Gastrocnemius medialis (tissue), 4 donors: ENCODE measurements at regions not wholly inside any gene's neighbourhood (a gene's known extent, or its start where the extent isn't known, plus 50 kb on each side); places are given as distances from the start of the nearest gene placed in this dataset.
"Not testable (repeated sequence)": the region's sequence is repeated elsewhere in the genome, so short reads cannot be mapped to it uniquely, and the experiment has no call there.

ENCODE experiments used
- ATAC-seq, 2 donors: fragments of 150-250 bp; one replicate each; pipeline ENCODE4 v1.9.1; 2016
- DNase-seq, 2 donors: peaks; one replicate each; pipeline ENCODE4 v3.0.0-alpha.2; 2019
- H3K27ac ChIP-seq, 4 donors: fragments of 200-600 bp; sonication (generic); 1 replicate in 1 of 4; 2 replicates in 3 of 4; pipeline ENCODE4 v1.5.1; 2016 to 2018; ENCODE audit warnings: mild to moderate bottlenecking in 2 of 4, moderate library complexity in 1 of 4
- H3K27me3 ChIP-seq, 3 donors: fragments of 200-600 bp; sonication (generic) in 2 of 3; 1 replicate in 1 of 3; 2 replicates in 2 of 3; pipeline versions ENCODE4 v1.5.1 to v1.6.0; 2016 to 2019; ENCODE audit warnings: mild to moderate bottlenecking in 1 of 3, moderate library complexity in 1 of 3
- H3K36me3 ChIP-seq, 2 donors: fragments of 200-600 bp; sonication (generic) in 1 of 2; one replicate each; pipeline ENCODE4 v1.5.1; 2017 to 2018
- H3K4me1 ChIP-seq, 2 donors: fragments of 200-600 bp; sonication (generic) in 1 of 2; one replicate each; pipeline ENCODE4 v1.5.1; 2016 to 2017; ENCODE audit warnings: mild to moderate bottlenecking in 2 of 2
- H3K4me3 ChIP-seq, 4 donors: fragments of 200-600 bp; sonication (generic) in 3 of 4; 1 replicate in 1 of 4; 2 replicates in 3 of 4; pipeline ENCODE4 v1.5.1; 2016 to 2019; ENCODE audit warnings: mild to moderate bottlenecking in 2 of 4
- H3K9me3 ChIP-seq, 3 donors: fragments of 200-600 bp; sonication (generic) in 2 of 3; 1 replicate in 1 of 3; 2 replicates in 2 of 3; pipeline ENCODE4 v1.5.1; 2016 to 2019
- POLR2A ChIP-seq, 2 donors: fragments of 450-650 bp; IDR thresholded peaks; one replicate each; pipeline ENCODE4 v1.6.1; 2017; ENCODE audit warnings: antibody characterized with exemption in 2 of 2, mild to moderate bottlenecking in 2 of 2, moderate library complexity in 2 of 2
- in situ Hi-C, 4 donors: fragments of 200-750 bp; cut with MboI; loops; one replicate each; pipeline versions ENCODE4 v1.15.0 to v1.8.0; 2017; ENCODE audit warnings: low sequenced_read_pairs in 4 of 4
- intact Hi-C: fragments of 100-400 bp; cut with DNase I; formaldehyde crosslinking; loops from one replicate; pipeline ENCODE4 v1.15.1; 2023; ENCODE audit warnings: low total_unique reads
- TF ChIP-seq, protein P1 (sequence below), 5 experiments: fragments of 450-650 bp in 3 of 5; fragments of 200-600 bp in 2 of 5; sonication (generic) in 2 of 5; IDR thresholded peaks in 4 of 5; conservative IDR thresholded peaks in 1 of 5; 1 replicate in 4 of 5; 2 replicates in 1 of 5; pipeline ENCODE4 v1.5.1; 2016 to 2019; ENCODE audit warnings: antibody characterized with exemption in 5 of 5, mild to moderate bottlenecking in 3 of 5, moderate library complexity in 3 of 5

DNA sequence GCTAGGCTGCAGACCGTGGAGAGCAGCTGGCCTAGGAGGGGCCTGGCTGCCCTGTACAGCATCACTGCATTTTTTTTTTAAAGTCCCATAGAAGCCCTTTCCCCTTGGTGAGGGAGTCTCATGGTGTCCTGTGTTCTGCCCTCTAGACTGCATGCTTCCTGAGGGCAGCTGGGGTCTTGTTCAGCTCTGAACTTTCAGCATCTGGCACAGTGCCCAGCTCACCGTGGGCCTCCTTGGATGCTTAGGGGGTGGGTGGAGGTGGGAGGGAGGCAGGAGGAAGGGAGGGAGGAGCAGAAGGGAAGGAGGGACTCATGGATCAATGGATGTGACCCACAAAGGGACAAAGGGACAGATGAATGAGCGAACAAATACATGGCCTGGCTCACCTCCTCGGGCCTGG lies 63.4 kb upstream of the TMEM97 start:
- Histone ChIP-seq H3K27me3 (peaks cover 20 to 24% (median 21%) of the 10 kb centered on the region in 3 donors), H3K4me3 (no peak overlapping the region), H3K4me1 (peaks cover 0 to 3% of the 10 kb centered on the region in 2 donors), H3K36me3 (no peaks in the 10 kb centered on the region), H3K9me3 (no peaks in the 10 kb centered on the region), H3K27ac (no peak overlapping the region)
- intact Hi-C loops = no loop called here
- in situ Hi-C loops = no loop called here
- TF ChIP-seq, protein P1, sequence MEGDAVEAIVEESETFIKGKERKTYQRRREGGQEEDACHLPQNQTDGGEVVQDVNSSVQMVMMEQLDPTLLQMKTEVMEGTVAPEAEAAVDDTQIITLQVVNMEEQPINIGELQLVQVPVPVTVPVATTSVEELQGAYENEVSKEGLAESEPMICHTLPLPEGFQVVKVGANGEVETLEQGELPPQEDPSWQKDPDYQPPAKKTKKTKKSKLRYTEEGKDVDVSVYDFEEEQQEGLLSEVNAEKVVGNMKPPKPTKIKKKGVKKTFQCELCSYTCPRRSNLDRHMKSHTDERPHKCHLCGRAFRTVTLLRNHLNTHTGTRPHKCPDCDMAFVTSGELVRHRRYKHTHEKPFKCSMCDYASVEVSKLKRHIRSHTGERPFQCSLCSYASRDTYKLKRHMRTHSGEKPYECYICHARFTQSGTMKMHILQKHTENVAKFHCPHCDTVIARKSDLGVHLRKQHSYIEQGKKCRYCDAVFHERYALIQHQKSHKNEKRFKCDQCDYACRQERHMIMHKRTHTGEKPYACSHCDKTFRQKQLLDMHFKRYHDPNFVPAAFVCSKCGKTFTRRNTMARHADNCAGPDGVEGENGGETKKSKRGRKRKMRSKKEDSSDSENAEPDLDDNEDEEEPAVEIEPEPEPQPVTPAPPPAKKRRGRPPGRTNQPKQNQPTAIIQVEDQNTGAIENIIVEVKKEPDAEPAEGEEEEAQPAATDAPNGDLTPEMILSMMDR (IDR thresholded peaks at IDR 0.05 in 4 of 5, conservative IDR thresholded peaks at IDR 0.05 in 1 of 5) = no peak
- TF ChIP-seq POLR2A (IDR thresholded peaks at IDR 0.05) = no peak
- DNase-seq (no peak), ATAC-seq (no peak)

DNA sequence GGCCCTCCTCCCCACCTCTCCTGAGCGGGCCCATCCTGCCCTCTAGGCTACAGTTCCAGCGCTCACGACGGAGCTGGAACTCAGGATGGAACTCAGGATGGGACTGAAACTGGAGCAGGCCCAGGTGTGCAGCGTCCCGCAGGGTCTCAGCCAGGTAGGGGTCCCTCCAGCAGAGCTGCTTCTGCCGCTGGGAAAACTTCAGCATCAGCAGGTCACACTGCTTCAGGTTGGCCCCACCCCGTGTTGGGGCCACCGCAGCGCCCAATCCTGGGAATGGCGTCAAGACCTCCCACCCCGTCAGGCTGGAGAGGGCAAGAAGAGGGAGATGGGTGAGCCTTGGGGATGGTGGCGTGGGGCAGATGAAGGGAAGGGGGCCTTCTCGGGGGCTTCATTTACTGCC lies 62.6 kb upstream of the TMEM97 start:
- peaks cover 0 to 3% of the 10 kb centered on the region in 2 donors for H3K4me1 ChIP-seq
- no peak overlapping the region for H3K27ac ChIP-seq
- intact Hi-C loops (no loop called here), in situ Hi-C loops (no loop called here)
- no peak for ATAC-seq
- no peak for TF ChIP-seq POLR2A (IDR thresholded peaks at IDR 0.05)
- TF ChIP-seq, protein P1 (IDR thresholded peaks at IDR 0.05 in 4 of 5, conservative IDR thresholded peaks at IDR 0.05 in 1 of 5) = no peak
- DNase-seq = no peak
- H3K4me3 ChIP-seq = no peak overlapping the region
- no peaks in the 10 kb centered on the region for H3K9me3 ChIP-seq
- H3K36me3 ChIP-seq = no peaks in the 10 kb centered on the region
- peaks cover 17 to 20% (median 18%) of the 10 kb centered on the region in 3 donors for H3K27me3 ChIP-seq

DNA sequence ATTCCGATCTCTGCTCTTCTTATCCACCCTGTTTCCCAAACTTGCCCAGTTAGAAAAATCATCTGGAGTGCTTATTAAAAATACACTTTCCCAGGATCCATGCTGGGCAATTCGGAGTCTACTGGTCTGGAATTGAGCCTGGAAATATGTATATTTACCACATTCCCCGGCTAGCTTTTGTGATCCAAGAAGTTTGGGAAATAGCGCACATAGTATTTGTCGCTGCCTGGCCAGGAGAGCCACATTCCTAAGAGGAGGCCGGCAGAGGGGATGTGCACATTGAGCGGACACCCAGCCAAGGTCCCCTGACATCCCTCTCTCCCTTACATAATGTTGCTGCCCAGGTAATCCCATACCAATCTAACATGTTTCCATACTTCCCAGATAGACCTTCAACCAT lies 62.1 kb upstream of the TMEM97 start:
- Histone ChIP-seq H3K9me3 (no peaks in the 10 kb centered on the region), H3K36me3 (no peaks in the 10 kb centered on the region), H3K4me1 (no peaks in the 10 kb centered on the region), H3K4me3 (no peak overlapping the region), H3K27me3 (peaks cover 13 to 17% (median 17%) of the 10 kb centered on the region in 3 donors), H3K27ac (no peak overlapping the region)
- DNase-seq = no peak
- intact Hi-C loops (no loop called here), in situ Hi-C loops (no loop called here)
- no peak for ATAC-seq
- no peak for TF ChIP-seq POLR2A (IDR thresholded peaks at IDR 0.05)
- TF ChIP-seq, protein P1 (IDR thresholded peaks at IDR 0.05 in 4 of 5, conservative IDR thresholded peaks at IDR 0.05 in 1 of 5) = no peak

DNA sequence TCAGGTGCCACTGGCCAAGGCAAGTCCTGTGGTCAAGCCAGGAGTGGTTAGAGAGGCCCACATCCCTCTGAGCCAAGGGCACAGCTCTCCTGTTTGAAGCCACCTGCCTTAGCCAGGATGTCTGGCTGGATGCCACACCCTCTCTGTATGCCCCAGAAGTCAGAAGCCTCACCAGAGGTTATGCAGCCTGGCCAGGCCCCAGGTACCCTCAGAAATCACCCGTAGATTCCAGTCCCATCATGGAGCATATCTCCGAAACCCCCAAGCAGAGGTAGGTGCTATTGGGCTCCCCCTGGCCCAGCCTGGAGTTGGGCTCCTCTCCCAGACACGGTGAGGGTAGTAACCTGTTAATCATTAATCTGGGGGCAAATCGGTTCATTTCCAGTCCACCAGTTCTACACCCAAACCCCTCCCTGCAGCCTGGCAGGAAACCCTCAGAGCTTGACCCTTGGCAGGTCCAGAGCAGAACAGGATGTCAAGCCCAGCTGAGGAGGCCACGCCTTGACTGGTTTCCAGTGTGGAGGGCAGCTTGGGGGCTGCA lies 60.6 kb upstream of the TMEM97 start:
- intact Hi-C loops = no loop called here
- peaks cover 0 to 3% (median 0%) of the 10 kb centered on the region in 3 donors for H3K9me3 ChIP-seq
- in situ Hi-C loops = no loop called here
- H3K36me3 ChIP-seq = no peaks in the 10 kb centered on the region
- no peak overlapping the region for H3K27ac ChIP-seq
- no peak for DNase-seq
- no peak for TF ChIP-seq POLR2A (IDR thresholded peaks at IDR 0.05)
- H3K27me3 ChIP-seq = peaks cover 0 to 6% (median 2%) of the 10 kb centered on the region in 3 donors
- no peaks in the 10 kb centered on the region for H3K4me1 ChIP-seq
- no peak overlapping the region for H3K4me3 ChIP-seq
- ATAC-seq = no peak

DNA sequence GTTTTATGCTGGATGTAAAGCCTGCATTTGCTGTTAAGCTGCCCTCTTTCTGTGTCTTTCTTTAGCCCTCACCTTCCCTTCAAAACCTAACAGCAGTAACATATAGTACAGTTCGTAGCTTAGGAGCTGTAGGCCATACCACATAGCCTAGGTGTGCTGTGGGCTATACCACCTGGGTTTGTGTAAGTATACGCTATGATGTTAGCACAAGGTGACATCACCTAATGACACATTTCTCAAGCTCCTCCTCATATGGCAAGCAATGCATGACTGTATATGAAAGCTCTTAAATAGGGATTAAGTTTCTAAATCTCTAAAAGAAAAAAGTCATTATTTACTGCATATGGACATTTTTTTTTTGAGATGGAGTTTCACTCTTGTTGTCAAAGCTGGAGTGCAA lies 57.8 kb upstream of the TMEM97 start:
- in situ Hi-C loops = no loop called here
- no peak overlapping the region for H3K27ac ChIP-seq
- H3K4me1 ChIP-seq = no peaks in the 10 kb centered on the region
- no peak for ATAC-seq
- no peak for TF ChIP-seq POLR2A (IDR thresholded peaks at IDR 0.05)
- TF ChIP-seq, protein P1 (IDR thresholded peaks at IDR 0.05 in 4 of 5, conservative IDR thresholded peaks at IDR 0.05 in 1 of 5) = no peak
- H3K36me3 ChIP-seq = no peaks in the 10 kb centered on the region
- H3K9me3 ChIP-seq = peaks cover 0 to 3% (median 0%) of the 10 kb centered on the region in 3 donors
- no peak overlapping the region for H3K4me3 ChIP-seq
- intact Hi-C loops = no loop called here
- DNase-seq = no peak
- no peaks in the 10 kb centered on the region for H3K27me3 ChIP-seq

DNA sequence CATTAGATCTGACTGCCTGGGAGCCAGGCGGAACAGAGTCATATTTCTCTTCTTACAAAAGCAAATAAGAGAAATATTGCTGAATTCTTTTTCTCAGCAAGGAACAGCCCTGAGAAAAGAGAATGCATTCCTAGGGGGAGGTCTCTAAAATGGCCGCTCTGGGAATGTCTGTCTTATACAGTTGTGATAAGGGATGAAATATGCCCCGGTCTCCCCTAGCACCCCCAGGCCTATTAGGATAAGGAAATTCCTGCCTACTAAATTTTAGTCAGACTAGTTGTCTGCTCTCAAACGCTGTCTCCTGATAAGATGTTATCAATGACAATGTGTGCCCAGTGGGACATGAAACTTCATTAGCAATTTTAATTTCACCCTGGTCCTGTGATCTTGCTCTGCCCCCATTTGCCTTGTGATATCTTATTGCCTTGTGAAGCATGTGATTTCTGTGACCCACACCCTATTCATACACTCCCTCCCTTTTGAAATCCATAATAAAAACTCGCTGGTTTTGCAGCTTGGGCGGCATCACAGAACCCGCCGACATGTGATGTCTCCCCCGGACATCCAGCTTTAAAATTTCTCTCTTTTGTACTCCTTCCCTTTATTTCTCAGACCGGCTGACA lies 56.8 kb upstream of the TMEM97 start:
- H3K36me3 ChIP-seq, in situ Hi-C loops, H3K4me1 ChIP-seq, H3K27me3 ChIP-seq, ATAC-seq, DNase-seq, intact Hi-C loops, H3K27ac ChIP-seq, H3K4me3 ChIP-seq, H3K9me3 ChIP-seq: not testable (repeated sequence)

DNA sequence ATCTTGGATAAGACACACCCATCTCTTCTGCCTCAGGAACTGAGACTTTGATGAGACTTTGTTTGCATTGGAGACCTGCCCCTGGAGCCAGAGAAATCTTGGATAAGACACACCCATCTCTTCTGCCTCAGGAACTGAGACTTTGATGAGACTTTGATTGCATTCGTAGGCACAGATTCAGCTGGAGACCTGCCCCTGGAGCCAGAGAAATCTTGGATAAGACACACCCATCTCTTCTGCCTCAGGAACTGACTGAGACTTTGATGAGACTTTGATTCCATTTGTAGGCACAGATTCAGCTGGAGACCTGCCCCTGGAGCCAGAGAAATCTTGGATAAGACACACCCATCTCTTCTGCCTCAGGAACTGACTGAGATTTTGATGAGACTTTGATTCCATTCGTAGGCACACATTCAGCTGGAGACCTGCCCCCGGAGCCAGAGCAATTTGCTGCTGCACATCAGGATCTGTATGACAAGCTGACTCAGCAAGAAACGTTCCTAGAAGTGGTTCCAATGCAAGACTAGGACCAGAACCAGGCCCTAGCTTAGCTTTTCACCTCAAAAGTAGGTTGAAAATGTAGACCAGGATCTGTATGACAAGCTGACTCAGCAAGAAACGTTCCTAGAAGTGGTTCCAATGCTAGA lies 54.0 kb upstream of the TMEM97 start:
- intact Hi-C loops, ATAC-seq, H3K9me3 ChIP-seq, H3K27me3 ChIP-seq, DNase-seq, H3K4me1 ChIP-seq, H3K27ac ChIP-seq, H3K4me3 ChIP-seq, H3K36me3 ChIP-seq, in situ Hi-C loops: not testable (repeated sequence)
